Parathyroid adenoma (tissue), 2 donors: ENCODE measurements at regions not wholly inside any gene's neighbourhood (a gene's known extent, or its start where the extent isn't known, plus 50 kb on each side); places are given as distances from the start of the nearest gene placed in this dataset.
"Not testable (repeated sequence)": the region's sequence is repeated elsewhere in the genome, so short reads cannot be mapped to it uniquely, and the experiment has no call there.

Source experiments
- H2AFZ ChIP-seq: fragments of 300-600 bp; sonication (generic); one replicate; pipeline ENCODE4 v1.7.0; 2017; ENCODE audit warnings: antibody characterized with exemption, mild to moderate bottlenecking
- H3K27ac ChIP-seq: fragments of 300-600 bp; sonication (generic); one replicate; pipeline ENCODE4 v1.7.0; 2017
- H3K27me3 ChIP-seq: fragments of 300-600 bp; sonication (generic); one replicate; pipeline ENCODE4 v1.7.0; 2017; ENCODE audit warnings: low read length; ENCODE audit not compliant: control insufficient read depth, insufficient read depth
- H3K36me3 ChIP-seq: fragments of 300-600 bp; sonication (generic); one replicate; pipeline ENCODE4 v1.7.0; 2017; ENCODE audit warnings: low read length; ENCODE audit not compliant: control insufficient read depth, insufficient read depth
- H3K4me1 ChIP-seq: fragments of 300-600 bp; sonication (generic); one replicate; pipeline ENCODE4 v1.7.0; 2017; ENCODE audit warnings: control low read depth
- H3K4me2 ChIP-seq: fragments of 300-600 bp; sonication (generic); one replicate; pipeline ENCODE4 v1.7.0; 2017; ENCODE audit warnings: low read length
- H3K4me3 ChIP-seq: fragments of 300-600 bp; sonication (generic); one replicate; pipeline ENCODE4 v1.7.0; 2017; ENCODE audit warnings: low read depth, low read length
- H3K79me2 ChIP-seq: fragments of 300-600 bp; sonication (generic); one replicate; pipeline ENCODE4 v1.7.0; 2017; ENCODE audit warnings: control low read depth
- H3K9ac ChIP-seq: fragments of 300-600 bp; sonication (generic); one replicate; pipeline ENCODE4 v1.7.0; 2017; ENCODE audit warnings: mild to moderate bottlenecking
- H3K9me3 ChIP-seq: fragments of 300-600 bp; sonication (generic); one replicate; pipeline ENCODE4 v1.7.0; 2017; ENCODE audit warnings: low read length; ENCODE audit not compliant: control insufficient read depth
- CTCF ChIP-seq: fragments of 300-600 bp; sonication (generic); IDR thresholded peaks from one replicate; pipeline ENCODE4 v1.7.0; 2017; ENCODE audit warnings: antibody characterized with exemption, mild to moderate bottlenecking
- donor health status: primary hyperparathyroidism.

GRCh38 chr5:1594357-1595106 lies 70.8 kb upstream of the LPCAT1 start:
- Histone ChIP-seq H3K9ac (no peak overlapping the region), H3K4me3 (peak overlapping the region; percentile 49)

DNA sequence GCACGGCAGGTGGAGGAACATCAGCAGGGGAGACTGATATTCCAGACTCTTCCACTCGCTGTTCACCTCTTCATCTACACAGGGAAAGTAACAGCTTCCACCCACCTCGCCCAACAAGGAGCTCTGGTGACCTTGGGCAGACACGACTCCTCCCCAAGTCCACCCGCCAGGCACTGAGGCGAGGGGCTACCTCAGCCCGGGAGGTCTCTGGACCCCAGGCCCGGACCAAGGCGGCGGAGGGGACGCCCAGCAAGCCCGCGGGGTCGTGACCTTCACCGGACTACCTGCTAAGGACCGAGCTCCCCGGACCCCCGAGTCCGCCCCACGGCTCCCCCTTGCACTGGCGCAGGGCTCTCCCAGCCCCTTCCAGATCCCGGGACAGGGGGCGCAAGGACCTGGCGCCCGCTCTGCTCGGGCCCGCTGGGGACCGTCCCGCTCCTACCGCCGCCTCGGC lies 70.2 kb upstream of the LPCAT1 start:
- Histone ChIP-seq H3K36me3 (no peaks in the 10 kb centered on the region), H3K4me1 (no peaks in the 10 kb centered on the region), H2AFZ (peak overlapping the region; percentile 78), H3K27me3 (no peaks in the 10 kb centered on the region), H3K9ac (no peak overlapping the region), H3K9me3 (no peaks in the 10 kb centered on the region), H3K4me2 (peak overlapping the region; percentile 21), H3K79me2 (no peaks in the 10 kb centered on the region), H3K4me3 (peak overlapping the region; percentile 49), H3K27ac (peak overlapping the region; percentile 62)
- TF ChIP-seq CTCF, result no peak

More at GRCh38 chr5:1594357-1595106, 70.8 kb upstream of the LPCAT1 start:
- no peaks in the 10 kb centered on the region for H3K4me1 ChIP-seq
- no peaks in the 10 kb centered on the region for H3K79me2 ChIP-seq
- H3K36me3 ChIP-seq, result no peaks in the 10 kb centered on the region
- H3K27ac ChIP-seq, result peak overlapping the region; percentile 62
- TF ChIP-seq CTCF, result peak; percentile 62
- no peaks in the 10 kb centered on the region for H3K9me3 ChIP-seq
- peak overlapping the region; percentile 21 for H3K4me2 ChIP-seq
- H2AFZ ChIP-seq, result peak overlapping the region; percentile 78
- H3K27me3 ChIP-seq, result no peaks in the 10 kb centered on the region

GRCh38 chr5:1588071-1588694 lies 64.4 kb upstream of the LPCAT1 start:
- not testable (repeated sequence) for H3K9ac ChIP-seq

GRCh38 chr5:1583081-1583875 lies 59.5 kb upstream of the LPCAT1 start:
- H3K27me3 ChIP-seq, H3K4me3 ChIP-seq, H3K4me2 ChIP-seq, H3K27ac ChIP-seq, H3K4me1 ChIP-seq, H3K9ac ChIP-seq, H3K79me2 ChIP-seq, H2AFZ ChIP-seq, H3K36me3 ChIP-seq, H3K9me3 ChIP-seq: not testable (repeated sequence)

More at GRCh38 chr5:1588071-1588694, 64.4 kb upstream of the LPCAT1 start:
- not testable (repeated sequence) for H3K4me3 ChIP-seq, H3K4me1 ChIP-seq, H3K4me2 ChIP-seq, H3K27ac ChIP-seq, H3K79me2 ChIP-seq, H3K36me3 ChIP-seq, H3K9me3 ChIP-seq, H2AFZ ChIP-seq, H3K27me3 ChIP-seq

- not testable (repeated sequence) for H3K9ac ChIP-seq, H2AFZ ChIP-seq, H3K36me3 ChIP-seq, H3K4me1 ChIP-seq, H3K79me2 ChIP-seq, H3K27me3 ChIP-seq, H3K4me2 ChIP-seq, H3K4me3 ChIP-seq, H3K27ac ChIP-seq, H3K9me3 ChIP-seq
Measured at GRCh38 chr5:1579389-1579788, 55.6 kb upstream of the LPCAT1 start.

GRCh38 chr5:1576851-1577250 lies 53.1 kb upstream of the LPCAT1 start:
- not testable (repeated sequence) for H3K4me2 ChIP-seq, H3K36me3 ChIP-seq, H2AFZ ChIP-seq, H3K4me1 ChIP-seq, H3K27me3 ChIP-seq, H3K27ac ChIP-seq, H3K4me3 ChIP-seq, H3K79me2 ChIP-seq, H3K9ac ChIP-seq, H3K9me3 ChIP-seq

GRCh38 chr5:1575991-1576714 lies 52.4 kb upstream of the LPCAT1 start:
- not testable (repeated sequence) for H3K27me3 ChIP-seq, H3K36me3 ChIP-seq, H3K79me2 ChIP-seq, H2AFZ ChIP-seq, H3K4me2 ChIP-seq, H3K4me1 ChIP-seq, H3K9ac ChIP-seq, H3K27ac ChIP-seq, H3K4me3 ChIP-seq, H3K9me3 ChIP-seq

DNA sequence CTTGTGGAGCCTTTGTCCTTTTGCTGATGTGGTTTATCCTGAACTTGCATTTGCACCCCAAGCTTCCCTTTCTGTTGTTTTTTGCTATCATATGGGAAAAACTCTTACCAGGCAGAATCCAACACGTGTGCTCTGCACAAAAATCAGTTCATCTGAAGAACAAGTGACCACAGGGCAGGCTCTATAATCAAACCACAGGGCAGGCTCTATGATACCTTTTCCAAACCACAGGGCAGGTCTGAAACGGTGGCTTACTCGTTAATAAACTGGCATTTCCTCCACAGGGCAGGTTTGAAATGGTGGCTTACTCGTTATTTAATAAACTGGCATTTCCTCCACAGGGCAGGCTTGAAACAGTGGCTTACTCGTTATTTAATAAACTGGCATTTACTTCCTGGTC lies 51.7 kb upstream of the LPCAT1 start:
- H3K79me2 ChIP-seq, H3K27ac ChIP-seq, H3K27me3 ChIP-seq, H2AFZ ChIP-seq, H3K9ac ChIP-seq, H3K4me3 ChIP-seq, H3K4me2 ChIP-seq, H3K36me3 ChIP-seq, H3K4me1 ChIP-seq, H3K9me3 ChIP-seq: not testable (repeated sequence)
